ENCODE measurements at regions not wholly inside any gene's neighbourhood (a gene's known extent, or its start where the extent isn't known, plus 50 kb on each side); places are given as distances from the start of the nearest gene placed in this dataset.

- TF ChIP-seq ZNF462 (CRISPR knock-in tag; IDR thresholded peaks at IDR 0.05), result no peak
- TF ChIP-seq NANOG (IDR thresholded peaks at IDR 0.05; ENCODE audit: borderline replicate concordance), result no peak
- TF ChIP-seq CREB1 (CRISPR knock-in tag; IDR thresholded peaks at IDR 0.05; ENCODE audit: low read depth), result no peak
- no peak for TF ChIP-seq STAT1 (IDR thresholded peaks at IDR 0.05; ENCODE audit: unreplicated experiment)
Measured at GRCh38 chr13:112233716-112234115, 142.4 kb upstream of the SPACA7 start (continued).

GRCh38 chr13:112234131-112234875 lies 141.9 kb upstream of the SPACA7 start:
- TF ChIP-seq CREB1 (CRISPR knock-in tag; IDR thresholded peaks at IDR 0.05; ENCODE audit: low read depth), result no peak
- no peak for TF ChIP-seq EZH2phosphoT487 (IDR thresholded peaks at IDR 0.05; ENCODE audit: unreplicated experiment)
- no peak for TF ChIP-seq POLR2AphosphoS5 (IDR thresholded peaks at IDR 0.05; ENCODE audit: low read depth)
- no peak for TF ChIP-seq ETS1 (IDR thresholded peaks at IDR 0.05)
- no peak for TF ChIP-seq JUNB (IDR thresholded peaks at IDR 0.05; ENCODE audit: unreplicated experiment)
- no peak for TF ChIP-seq ZNF331 (CRISPR knock-in tag; IDR thresholded peaks at IDR 0.05; ENCODE audit: low read depth)
- TF ChIP-seq CTCF (conservative IDR thresholded peaks at IDR 0.05; ENCODE audit: low read depth in 2 of 2), result no peak
- TF ChIP-seq STAT1 (IDR thresholded peaks at IDR 0.05; ENCODE audit: unreplicated experiment), result no peak
- 0 out of 2 replicates have a peak, but pooled peaks cover 3% of the 10 kb centered on the region for H3K9me2 ChIP-seq (ENCODE audit: insufficient read depth)
- H4K20me1 ChIP-seq (replicated peaks; ENCODE audit: insufficient read depth), result no peaks in the 10 kb centered on the region
- H3K27me3 ChIP-seq (ENCODE audit: insufficient read depth), result no peaks in the 10 kb centered on the region
- no peak overlapping the region for H3K4me3 Mint-ChIP-seq
- no peaks in the 10 kb centered on the region for H3F3A ChIP-seq (replicated peaks; ENCODE audit: low read depth)
- ATAC-seq (no peak), DNase-seq (ENCODE audit: low spot score) (no peak)
- no peaks in the 10 kb centered on the region for H3K36me3 ChIP-seq (ENCODE audit: insufficient read depth)
- no peak overlapping the region for H3K27ac Mint-ChIP-seq
- peaks cover 7% of the 10 kb centered on the region; the same call in 1 of the 3 replicates for H3K4me1 Mint-ChIP-seq
- no peaks in the 10 kb centered on the region for H3K79me2 ChIP-seq (replicated peaks; ENCODE audit: insufficient read depth)
- H3K4me1 ChIP-seq (ENCODE audit: insufficient read depth), result no peaks in the 10 kb centered on the region
- H2AFZ ChIP-seq, result no peak overlapping the region
- peaks cover 12% of the 10 kb centered on the region for H3K9me3 Mint-ChIP-seq
- peaks cover 11% of the 10 kb centered on the region for H3K27me3 Mint-ChIP-seq (ENCODE audit: insufficient read depth, low read depth, poor library complexity)
- H3K4me2 ChIP-seq, result no peak overlapping the region
- no peak overlapping the region for H3K27ac ChIP-seq (ENCODE audit: low read depth)
- H3K36me3 Mint-ChIP-seq (ENCODE audit: low read depth), result peaks cover 8% of the 10 kb centered on the region; the same call in 2 of the 3 replicates
- no peak overlapping the region for H3K4me3 ChIP-seq

All from GM23338 (cell line).